GM19463 (cell line): ENCODE measurements at regions not wholly inside any gene's neighbourhood (a gene's known extent, or its start where the extent isn't known, plus 50 kb on each side); places are given as distances from the start of the nearest gene placed in this dataset.

ENCODE experiments used
- ATAC-seq: cut with Tn5 transposase; IDR thresholded peaks from one replicate; pipeline ENCODE4 v1.9.1; 2021; ENCODE audit warnings: mild to moderate bottlenecking, moderate library complexity; ENCODE audit not compliant: unreplicated experiment

DNA sequence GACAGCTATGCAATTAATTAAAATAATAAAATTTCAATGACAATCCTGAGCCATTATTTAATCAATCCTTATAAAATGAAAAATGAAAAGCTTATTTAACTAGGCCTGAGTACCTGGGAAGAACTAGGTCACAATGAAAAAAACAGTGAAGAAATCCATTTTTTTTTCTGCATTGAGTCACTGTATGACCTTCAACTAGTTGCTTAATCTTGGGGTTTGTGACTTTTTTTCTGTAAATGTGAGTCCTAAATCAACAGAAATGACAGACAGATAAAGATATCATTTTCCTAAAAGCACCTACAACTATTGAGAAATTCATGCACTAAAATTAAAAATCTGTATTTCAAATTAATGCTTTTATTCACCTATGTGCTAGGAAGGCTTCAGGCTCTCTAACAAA lies 96.8 kb downstream of the TMEM26 start:
- no peak for ATAC-seq

DNA sequence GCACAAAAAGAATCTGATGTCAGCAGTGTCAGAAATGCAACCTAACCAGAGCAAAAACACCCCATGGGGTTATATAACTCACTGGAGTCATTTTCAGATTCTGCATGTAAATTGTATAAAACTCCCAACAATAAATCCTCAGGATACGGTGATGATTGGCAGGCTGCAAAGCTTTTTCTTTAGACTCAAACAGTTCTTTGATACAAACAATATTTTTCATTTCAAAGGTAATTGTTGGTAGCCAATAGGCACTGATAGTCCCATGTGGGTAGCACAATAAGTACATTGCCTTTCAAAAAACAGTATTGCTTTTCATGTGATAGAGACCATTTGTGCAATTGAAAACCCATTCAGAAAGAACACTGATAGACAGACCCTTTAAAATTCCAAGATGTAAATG lies 98.0 kb downstream of the TMEM26 start:
- ATAC-seq = no peak

DNA sequence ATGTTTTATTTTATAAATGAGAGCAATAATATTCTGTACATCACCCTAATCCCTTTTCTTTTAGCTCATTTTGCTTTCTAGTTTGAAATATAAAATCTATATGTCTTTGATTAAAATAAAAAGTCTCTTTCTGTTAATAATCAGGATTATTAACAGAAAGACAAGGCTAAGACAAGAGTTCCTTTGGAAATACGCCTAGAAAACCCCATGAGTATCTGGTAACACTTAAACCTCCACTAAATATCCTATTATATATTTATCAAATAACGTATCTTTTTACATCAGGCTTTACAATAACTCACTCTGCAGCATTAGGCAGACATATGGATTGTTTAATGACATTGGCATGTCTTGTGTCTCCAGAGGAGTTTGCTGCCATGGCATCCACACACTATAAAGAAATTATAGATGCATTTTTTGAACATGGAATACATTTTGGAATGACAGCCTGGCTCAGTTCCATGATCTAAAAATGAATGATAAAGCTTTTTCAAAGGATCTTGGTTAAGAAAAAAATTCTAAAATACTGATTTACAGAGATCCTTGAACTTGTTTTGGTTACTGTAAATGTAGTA lies 98.7 kb downstream of the TMEM26 start:
- ATAC-seq = no peak

DNA sequence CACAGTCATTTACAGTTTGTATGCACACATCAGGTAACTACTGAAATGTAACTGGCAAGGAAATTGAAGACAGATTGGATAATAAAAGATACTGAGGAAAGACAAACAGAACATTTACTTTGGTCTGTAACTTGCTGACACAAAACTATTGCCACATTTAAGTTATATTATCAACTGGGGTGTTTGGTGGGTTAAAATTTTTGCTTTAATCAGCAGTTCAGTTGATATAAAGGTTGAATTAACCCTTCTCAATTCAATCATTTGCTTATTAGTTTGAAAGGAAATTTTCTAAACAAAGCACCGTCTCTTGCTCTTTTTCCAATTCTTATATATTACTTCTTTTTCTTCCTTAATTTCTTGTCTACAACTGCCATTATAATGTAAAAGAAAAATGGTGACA lies 102.4 kb downstream of the TMEM26 start:
- ATAC-seq = no peak

DNA sequence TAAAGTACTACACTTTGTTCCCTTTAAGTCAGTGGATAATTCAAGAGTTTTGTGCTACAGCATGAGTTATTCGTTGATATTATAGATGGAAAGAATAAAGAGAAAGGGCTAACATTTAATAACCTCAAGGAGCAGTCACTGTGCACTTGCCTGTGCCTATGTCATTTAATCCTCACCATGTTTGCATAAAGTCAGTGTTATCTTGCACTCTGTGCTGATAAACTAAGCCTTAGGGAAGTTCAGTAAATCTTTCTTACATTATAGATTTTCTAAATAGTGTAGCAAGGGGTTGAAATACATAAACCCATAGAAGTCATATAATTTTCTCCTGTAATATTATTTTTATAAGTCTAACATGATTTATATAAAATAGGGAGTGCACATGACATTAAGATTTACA lies 103.1 kb downstream of the TMEM26 start:
- ATAC-seq = no peak

DNA sequence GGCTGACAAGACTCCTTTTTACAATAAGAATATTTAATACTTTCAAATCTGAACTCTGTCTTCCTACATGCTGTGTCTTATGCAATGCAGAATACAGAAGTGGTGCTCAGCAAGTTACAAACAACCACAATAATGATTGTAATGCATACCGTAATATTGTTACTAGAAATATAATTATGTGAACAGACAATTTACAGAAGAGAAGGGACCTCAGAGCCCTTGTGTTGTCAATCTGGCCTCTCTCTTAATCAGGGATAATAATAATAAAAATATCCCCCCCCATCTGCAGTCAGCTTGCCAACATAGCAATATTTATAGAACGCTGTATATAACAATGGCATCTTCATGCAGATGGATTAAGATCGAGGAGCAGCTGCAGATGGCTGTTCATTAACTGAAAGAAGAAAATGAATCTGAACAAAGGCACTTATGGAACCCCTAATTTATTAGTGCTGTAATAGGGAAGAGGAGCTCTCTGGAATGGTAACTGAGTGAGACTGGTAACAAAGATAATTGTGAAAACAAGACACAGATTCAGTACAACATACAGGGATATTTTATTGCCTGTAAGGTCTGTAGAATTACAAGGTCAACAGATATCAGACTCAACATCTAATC lies 106.3 kb downstream of the TMEM26 start:
- no peak for ATAC-seq

DNA sequence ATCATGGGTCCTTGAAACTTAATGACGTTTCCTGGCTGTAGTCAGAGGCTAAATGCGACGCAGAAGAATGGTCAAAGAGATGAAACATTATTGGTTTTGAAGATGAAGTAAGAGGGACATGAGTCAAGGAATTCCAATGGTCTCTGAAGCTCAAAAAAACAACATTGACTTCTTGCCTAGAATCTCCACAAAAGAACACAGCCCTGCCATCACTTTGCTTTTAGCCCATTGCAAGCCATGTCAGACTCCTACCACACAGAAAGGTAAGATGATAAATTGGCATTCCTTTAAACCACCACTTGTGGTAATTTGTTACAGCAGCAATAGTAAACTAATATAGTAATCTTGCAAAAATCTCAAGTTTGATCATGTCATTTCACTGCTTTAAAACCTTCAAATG lies 109.4 kb downstream of the TMEM26 start:
- no peak for ATAC-seq

DNA sequence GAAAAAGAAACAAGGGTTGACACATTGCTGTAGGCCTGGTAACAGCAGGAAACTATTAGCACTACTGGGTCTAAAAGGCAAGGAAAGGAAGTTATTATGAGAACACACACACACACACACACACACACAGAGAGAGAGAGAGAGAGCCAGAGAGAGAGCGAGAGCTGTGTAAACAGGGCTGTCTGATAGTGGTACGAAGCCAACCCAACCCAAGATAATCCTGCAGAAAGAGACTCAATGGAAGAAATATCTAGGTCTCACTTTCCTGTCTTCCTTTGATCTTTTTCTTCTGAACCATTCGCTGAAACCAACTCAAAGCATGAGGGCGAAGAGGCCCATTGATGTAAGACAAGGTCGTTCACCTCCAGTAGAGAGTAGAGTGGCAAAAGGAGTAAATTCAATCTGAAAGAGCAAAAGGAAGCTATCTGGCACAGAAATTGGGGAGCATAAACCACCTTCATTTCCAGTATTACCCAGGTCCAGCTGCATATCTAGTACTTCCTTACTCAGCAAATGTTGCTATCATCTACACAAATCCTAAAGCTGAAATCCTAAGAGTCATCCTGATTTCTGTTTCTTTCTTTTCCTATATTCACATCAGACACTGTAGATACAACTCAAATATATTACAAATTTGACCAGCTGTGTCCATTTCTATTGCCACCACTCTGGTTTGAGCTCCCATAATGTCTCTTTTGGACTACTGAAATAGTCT lies 110.2 kb downstream of the TMEM26 start:
- no peak for ATAC-seq

DNA sequence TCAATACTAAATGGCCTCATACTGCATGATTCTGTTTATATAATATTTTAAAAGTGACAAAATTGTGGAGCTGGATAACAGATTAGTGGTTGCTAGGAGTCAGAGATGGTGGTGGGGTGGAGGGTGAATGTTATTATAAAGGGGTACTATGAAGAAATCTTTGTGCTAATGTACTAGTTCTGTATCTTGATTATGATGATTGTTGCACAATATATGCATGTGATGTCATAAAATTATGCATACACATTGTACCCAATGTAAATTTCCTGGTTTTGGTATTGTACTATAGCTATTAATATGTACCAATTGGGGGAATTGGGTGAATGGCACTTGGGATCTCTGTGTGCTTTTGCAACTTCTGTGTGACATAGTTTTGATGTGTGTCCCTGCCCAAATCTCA lies 112.2 kb downstream of the TMEM26 start:
- ATAC-seq = no peak

DNA sequence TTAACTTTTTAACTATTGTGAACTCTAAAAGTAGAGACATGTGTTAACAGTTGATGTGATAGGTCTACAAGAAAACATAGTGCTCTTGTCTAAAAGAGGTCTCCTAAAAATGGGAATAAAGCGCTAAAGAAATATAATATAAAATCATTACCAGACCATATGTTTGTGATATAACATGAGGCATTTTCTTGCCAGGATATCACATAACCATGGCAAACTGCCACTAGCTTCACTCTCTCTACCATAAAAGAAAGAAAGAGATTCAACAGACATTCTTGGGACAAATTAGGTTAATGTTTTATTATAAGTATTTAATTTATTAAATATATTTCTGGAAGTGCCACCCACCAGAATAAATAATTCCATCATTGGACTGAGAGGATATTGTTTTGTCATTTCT lies 115.0 kb downstream of the TMEM26 start:
- ATAC-seq = no peak

DNA sequence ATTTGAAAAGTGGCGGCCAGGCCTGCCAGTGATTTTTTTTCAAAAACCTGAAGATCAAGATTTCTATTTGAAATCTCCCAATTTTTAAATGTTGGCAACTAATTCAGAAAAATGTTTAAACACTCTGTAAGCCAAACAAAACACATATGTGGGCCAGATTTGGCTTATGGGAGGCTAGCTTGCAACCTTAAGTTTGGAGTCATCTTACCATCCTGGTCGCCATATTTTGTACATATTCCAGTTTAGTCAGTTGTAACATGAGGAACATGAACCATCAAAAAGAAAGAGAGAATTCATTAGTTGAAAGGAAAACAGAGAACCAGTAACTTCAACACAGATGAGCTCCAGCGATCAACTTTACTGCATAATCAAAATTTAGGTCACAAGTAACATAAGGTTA lies 115.4 kb downstream of the TMEM26 start:
- ATAC-seq = no peak

DNA sequence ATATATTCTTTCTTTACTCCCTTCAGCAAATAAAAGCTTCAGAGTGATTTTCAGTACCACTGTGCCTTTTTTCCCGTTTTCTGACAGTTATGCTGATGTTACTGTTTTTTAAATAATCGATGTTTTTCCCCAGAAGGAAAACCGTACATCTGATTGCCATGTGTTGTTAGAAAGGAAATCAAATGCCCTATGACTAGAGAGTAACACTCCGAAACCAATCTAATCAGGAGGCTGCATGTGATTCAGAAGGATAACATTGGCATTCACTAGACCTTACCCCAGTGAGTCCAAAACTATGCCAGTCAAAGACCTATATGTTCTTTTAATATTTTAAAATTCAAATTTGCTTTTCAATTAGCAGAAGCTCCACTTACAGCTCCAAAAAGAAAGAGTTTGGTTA lies 116.3 kb downstream of the TMEM26 start:
- ATAC-seq = no peak

DNA sequence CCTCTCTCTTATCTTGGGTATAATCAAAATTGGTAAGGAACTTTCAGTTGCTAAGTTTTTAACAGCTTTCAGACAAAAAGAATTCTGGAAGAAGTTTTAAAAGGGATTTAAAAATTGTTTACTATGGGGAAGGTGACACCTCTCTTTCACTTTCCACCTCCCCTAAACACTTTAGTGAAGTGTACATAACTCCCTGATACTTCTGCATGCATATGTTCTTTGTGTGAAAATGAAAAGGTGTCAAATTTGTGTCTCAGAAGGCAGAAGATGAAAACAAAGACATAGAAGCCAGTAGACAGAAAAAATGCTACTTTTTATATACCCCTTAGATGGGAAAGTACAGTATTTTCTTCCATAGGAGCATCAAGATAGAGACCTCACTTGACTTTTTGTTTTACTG lies 117.8 kb downstream of the TMEM26 start:
- no peak for ATAC-seq

DNA sequence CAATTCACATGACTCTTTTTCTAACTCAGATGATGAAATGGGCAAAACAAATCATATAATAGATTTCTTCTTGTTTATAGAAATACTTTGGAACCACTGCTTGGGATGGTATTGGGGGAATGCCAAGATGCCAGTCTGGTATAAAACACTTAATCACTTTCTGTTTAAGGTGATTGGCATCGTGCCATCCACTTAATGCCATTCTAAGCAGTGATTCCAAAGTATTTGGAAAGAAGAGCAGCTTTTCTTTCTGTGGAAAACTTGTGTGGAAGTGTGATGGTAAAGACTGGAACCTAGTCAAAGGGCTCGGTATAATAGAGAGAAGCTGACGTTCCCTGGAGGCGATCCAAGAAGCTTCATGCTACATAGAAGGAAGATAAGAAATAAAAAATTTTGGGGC lies 120.6 kb downstream of the TMEM26 start:
- no peak for ATAC-seq

DNA sequence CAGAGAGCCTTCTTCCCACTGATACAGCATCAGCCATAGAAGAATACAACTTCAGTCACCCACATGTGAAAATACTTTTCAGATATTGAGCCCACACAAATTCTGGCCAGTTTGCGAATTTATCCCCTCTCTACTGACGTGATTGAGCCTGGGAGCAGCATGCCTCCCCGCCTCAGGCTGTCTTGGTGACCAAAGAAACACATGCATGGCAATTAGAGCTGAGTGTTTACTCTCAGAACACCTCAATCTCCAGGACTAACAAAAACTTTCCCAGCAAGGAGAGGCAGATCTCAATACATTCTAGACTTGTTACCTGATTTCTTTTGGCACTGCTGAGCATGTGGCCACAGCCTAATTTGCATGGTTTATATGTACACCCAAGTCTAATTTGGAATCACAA lies 122.5 kb downstream of the TMEM26 start:
- peak; percentile 53 for ATAC-seq

DNA sequence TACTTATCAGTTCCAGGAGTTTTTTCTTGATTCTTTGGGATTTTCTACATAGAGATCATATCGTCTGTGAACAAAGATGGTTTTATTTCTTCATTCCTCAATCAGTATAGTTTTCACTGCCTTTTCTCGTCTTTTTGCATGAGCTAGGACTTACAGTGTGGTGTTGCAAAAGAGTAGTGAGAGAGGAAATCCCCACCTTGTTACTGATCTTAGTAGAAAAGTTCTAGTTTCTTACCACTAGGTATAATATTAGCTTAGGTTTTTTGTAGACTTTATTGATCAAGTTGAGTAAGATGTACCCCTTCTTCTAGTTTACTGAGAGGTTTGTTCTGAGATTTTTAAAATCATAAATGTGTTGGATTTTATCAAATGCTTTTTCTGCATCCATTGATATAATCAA lies 123.3 kb downstream of the TMEM26 start:
- ATAC-seq = peak; percentile 71

DNA sequence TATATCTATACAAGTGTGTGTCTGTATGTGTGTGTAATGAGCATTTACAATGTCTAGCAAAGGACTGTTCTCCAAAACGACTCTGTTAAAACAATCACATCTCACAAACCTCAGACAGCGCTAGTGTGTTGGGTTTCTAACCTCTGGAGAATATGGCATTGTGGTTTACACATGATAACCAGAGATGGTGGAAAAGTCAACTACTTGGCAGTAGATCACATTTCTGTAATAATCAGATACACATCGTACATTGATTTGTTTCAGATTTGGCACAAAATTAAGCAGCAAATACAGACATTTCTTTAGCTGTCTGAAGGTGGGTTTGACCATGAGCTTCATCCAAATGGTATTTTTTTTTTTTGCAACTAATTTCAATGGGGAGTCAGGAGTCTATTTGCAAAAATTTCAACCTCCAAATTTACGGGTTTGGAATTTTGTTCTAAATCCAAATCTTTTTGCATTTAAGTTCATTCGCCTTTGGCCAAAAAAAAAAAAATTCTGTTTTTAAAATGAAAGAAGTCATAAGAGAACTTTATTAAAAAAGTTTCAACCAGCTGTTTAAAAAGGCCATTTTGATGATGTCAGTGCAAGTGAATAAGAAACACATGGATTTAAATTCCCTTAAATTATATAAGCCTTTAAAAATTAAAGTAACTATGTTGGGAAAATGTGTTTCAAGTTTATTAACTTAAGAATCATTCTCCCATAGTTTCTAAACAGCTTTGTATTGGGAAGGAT lies 127.8 kb downstream of the TMEM26 start:
- no peak for ATAC-seq

DNA sequence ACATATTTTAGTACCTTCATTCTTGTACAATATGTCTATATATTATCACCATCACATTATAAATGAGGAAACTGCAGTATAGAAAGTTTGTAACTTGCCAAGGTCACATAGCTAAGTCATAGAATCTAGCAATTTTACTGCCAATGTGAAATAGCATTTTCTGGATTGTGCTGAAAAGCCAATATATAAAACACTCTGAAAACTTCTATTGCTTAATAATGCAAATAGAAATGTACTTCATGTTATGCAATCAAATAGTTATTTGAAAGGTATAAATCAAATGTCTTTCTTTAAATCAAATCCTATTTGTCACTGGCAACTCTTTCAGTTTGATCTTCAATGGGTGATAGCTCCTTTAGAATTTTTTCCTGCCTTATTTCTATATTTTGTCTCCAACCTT lies 129.5 kb downstream of the TMEM26 start:
- no peak for ATAC-seq

DNA sequence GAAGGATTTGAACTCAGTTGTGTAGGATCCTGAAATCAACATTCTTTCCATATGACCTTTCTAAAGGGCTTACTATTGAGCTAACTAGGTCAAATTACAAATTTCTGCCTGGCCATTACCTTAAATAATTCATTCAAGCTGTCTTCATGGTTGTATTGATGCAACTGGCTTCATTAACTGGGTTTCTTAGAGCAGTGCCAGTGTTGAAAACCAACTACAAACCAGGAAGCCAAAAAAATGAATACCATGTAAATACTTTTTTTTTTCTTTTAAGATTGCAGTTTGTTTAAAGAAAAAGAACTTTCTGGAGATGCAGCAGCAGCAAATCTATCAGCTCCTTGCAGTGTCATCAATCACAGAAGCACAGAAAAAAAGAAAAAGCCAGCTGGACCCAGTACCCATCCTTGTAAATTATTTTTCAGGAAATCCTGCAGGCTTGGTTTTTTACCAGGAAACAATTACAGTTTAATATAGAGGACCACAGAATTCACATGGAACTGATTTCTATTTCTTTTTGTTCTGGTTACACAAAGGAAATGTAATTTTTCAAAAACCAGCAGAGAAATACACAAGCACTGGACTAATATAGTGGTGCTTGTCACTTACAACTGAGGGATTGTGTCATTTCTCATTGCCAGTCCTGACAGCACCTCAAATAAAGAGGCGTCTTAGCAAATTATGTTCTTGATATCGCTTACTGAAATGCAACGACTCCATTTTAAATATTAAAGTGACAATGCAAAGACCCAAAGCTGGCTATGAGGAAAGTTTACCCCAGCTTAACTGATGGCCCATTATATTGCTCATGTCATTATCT lies 131.9 kb downstream of the TMEM26 start:
- ATAC-seq = no peak

DNA sequence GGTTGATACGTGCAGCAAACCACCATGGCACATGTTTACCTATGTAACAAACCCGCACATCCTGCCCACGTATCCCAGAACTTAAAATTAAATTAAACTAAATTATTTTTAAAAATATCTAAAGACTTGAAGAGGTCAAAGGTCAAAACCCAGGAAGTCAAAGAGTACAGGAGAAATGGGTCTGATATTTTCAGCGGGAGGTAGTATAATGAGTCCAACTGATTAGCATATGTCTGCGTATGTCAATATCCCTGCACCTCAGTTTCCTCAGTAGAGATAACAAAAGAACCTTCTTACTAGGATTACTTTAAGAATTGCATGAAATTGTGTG lies 133.0 kb downstream of the TMEM26 start:
- no peak for ATAC-seq
